ENCODE measurements at regions not wholly inside any gene's neighbourhood (a gene's known extent, or its start where the extent isn't known, plus 50 kb on each side); places are given as distances from the start of the nearest gene placed in this dataset.

- TF ChIP-seq CTCF (IDR thresholded peaks at IDR 0.05) (no peak), POLR2A (IDR thresholded peaks at IDR 0.05) (no peak), EP300 (IDR thresholded peaks at IDR 0.05) (no peak)
These were observed 244.1 kb upstream of the GSE1 start for GRCh38 chr16:85369060-85369459.
